Neural crest cell (in vitro differentiated cells): ENCODE measurements at regions not wholly inside any gene's neighbourhood (a gene's known extent, or its start where the extent isn't known, plus 50 kb on each side); places are given as distances from the start of the nearest gene placed in this dataset.

Experiments
- DNase-seq: peaks from one replicate; pipeline ENCODE4 v3.0.0; 2021; ENCODE audit warnings: low read depth, mixed read lengths, low spot score
- H3K27ac Mint-ChIP-seq: one replicate; pipeline ENCODE4 v1.8.0; 2021; ENCODE audit warnings: mild to moderate bottlenecking, mixed read lengths; ENCODE audit not compliant: unreplicated experiment
- H3K27me3 Mint-ChIP-seq: 2 replicates; pipeline ENCODE4 v1.8.0; 2021; ENCODE audit warnings: low read depth, mild to moderate bottlenecking, mixed read lengths
- H3K36me3 Mint-ChIP-seq: 2 replicates; pipeline ENCODE4 v1.8.0; 2021; ENCODE audit warnings: low read depth, mild to moderate bottlenecking, mixed read lengths
- H3K4me1 Mint-ChIP-seq: 2 replicates; pipeline ENCODE4 v1.8.0; 2021; ENCODE audit warnings: mixed read lengths
- H3K4me3 Mint-ChIP-seq: one replicate; pipeline ENCODE4 v1.8.0; 2021; ENCODE audit warnings: mild to moderate bottlenecking, mixed read lengths
- H3K9me3 Mint-ChIP-seq: 2 replicates; pipeline ENCODE4 v1.8.0; 2021; ENCODE audit warnings: mixed read lengths
- TF ChIP-seq, protein P1 (sequence below): fragments of 200-600 bp; sonication (generic); conservative IDR thresholded peaks from 2 replicates; pipeline ENCODE4 v1.5.0; 2021; ENCODE audit warnings: antibody characterized with exemption, mild to moderate bottlenecking

DNA sequence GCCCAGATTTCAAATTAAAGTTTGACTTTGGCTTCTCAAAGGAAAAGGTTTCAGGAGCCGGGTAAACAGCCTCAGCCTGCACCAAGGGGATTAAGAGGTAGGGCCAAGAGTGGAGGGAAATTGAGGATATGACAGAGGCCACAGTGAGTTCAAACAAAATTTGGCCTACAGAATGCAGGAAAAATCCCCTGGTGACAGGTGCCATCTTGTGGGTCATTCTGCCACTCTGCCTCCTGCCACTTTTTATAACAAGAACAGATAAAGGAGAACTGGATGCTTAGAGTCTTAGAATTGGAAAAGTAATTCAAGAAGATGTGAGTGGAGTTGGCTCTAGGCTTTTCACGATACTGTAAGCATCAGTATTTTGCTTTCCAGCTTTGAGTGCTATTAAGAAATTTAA, 253.2 kb downstream of the NR2F2 start:
- no peak for DNase-seq
- peaks cover 45% of the 10 kb centered on the region for H3K4me1 Mint-ChIP-seq
- no peak overlapping the region for H3K27ac Mint-ChIP-seq
- no peak overlapping the region for H3K4me3 Mint-ChIP-seq
- no peaks in the 10 kb centered on the region for H3K36me3 Mint-ChIP-seq
- H3K9me3 Mint-ChIP-seq, result no peaks in the 10 kb centered on the region
- peaks cover 5% of the 10 kb centered on the region for H3K27me3 Mint-ChIP-seq
- TF ChIP-seq, protein P1, sequence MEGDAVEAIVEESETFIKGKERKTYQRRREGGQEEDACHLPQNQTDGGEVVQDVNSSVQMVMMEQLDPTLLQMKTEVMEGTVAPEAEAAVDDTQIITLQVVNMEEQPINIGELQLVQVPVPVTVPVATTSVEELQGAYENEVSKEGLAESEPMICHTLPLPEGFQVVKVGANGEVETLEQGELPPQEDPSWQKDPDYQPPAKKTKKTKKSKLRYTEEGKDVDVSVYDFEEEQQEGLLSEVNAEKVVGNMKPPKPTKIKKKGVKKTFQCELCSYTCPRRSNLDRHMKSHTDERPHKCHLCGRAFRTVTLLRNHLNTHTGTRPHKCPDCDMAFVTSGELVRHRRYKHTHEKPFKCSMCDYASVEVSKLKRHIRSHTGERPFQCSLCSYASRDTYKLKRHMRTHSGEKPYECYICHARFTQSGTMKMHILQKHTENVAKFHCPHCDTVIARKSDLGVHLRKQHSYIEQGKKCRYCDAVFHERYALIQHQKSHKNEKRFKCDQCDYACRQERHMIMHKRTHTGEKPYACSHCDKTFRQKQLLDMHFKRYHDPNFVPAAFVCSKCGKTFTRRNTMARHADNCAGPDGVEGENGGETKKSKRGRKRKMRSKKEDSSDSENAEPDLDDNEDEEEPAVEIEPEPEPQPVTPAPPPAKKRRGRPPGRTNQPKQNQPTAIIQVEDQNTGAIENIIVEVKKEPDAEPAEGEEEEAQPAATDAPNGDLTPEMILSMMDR, result no peak

DNA sequence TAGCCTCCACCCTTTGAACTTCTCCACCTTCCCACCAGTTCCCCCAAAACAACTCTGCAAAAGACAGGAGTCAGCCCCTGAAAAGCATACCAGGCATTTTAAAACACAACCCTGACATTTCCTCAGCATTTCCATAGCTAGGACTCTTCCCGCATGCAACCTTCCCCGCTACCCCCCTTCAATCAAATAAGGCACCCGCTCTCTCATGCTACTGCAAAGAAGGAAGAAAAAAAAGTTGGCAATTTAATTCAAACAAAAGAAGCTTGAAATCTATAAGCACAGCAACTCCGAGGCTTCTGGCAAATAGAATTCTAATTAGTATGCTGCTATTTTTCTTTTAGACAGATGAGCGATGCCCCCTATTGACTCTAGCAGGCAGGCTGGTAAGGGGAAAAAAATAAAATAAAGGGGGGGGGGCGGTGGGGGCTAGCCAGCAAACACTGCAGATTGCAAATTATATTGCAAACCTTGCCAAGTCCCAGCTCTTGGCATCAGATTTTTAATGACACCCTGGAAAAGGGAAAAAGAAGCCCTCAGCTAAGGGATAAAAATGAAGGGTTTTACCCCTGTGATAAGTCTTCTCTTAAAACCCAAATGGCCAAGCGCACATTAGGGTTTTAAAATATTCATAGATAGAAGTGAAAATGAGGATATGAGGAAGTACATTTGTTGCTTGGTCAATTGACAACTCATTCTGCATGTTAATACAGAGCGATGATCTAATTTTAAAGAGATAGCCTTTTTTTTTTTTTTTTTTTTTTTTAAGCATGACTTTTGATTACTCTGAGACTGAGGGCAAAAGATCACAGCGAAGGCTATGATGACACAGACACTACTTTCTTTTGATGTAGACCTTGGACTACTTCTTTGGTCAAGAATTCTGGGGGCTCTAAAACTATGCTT, 255.2 kb downstream of the NR2F2 start:
- TF ChIP-seq, protein P1, result peak; percentile 32
- peak overlapping the region; percentile 21 for H3K4me3 Mint-ChIP-seq
- DNase-seq, result no peak

DNA sequence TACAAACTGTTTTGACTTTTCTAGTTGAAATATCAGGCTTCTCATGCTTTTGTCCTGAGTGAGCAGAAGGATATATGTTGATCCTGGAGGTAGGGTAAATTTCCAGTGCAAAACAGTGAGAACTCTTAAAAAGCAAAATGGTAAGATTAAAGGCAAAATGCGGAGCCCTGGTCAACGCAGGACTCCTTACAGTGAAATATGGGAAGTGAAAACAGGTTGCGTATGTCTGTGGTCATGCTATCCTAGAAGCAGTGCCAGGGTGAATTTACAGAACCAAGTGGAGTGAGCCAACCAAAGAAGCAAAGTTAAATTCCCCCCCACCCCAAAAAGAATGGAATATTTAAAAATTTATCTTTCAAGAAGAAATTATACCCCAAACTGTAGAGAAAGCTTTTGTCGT, 256.4 kb downstream of the NR2F2 start:
- TF ChIP-seq, protein P1, result no peak
- Mint-ChIP-seq H3K9me3 (no peaks in the 10 kb centered on the region), H3K27me3 (peaks cover 14% of the 10 kb centered on the region), H3K4me1 (peaks cover 39% of the 10 kb centered on the region), H3K27ac (peak overlapping the region; percentile 72), H3K4me3 (no peak overlapping the region), H3K36me3 (no peaks in the 10 kb centered on the region)
- DNase-seq, result no peak

More for the DNA sequence above, 255.2 kb downstream of the NR2F2 start:
- Mint-ChIP-seq H3K9me3 (no peaks in the 10 kb centered on the region), H3K27me3 (peaks cover 10% of the 10 kb centered on the region), H3K4me1 (peaks cover 45% of the 10 kb centered on the region), H3K36me3 (no peaks in the 10 kb centered on the region), H3K27ac (peak overlapping the region; percentile 89)

DNA sequence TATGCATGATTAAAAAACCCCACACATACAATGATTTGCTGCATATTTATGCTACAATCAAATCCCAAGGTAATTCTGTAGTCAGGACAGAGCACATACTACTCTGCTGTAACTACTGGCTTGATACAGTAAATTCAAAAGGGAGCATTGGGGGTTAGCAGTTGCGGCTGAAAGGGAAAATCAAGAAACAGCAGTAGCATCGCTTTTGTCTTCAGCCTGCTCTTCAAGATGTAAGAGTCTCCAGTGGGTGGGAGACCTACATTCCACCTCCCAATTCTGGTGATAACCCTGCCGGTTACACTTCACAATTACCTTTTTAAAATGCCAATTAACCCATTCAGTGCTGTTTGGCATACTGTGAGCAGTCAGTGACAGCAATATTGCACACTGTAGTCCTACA, 259.4 kb downstream of the NR2F2 start:
- H3K4me3 Mint-ChIP-seq, result no peak overlapping the region
- DNase-seq, result no peak
- no peaks in the 10 kb centered on the region for H3K36me3 Mint-ChIP-seq
- peaks cover 17% of the 10 kb centered on the region for H3K27me3 Mint-ChIP-seq
- H3K27ac Mint-ChIP-seq, result no peak overlapping the region
- no peaks in the 10 kb centered on the region for H3K9me3 Mint-ChIP-seq
- peaks cover 44% of the 10 kb centered on the region for H3K4me1 Mint-ChIP-seq
- TF ChIP-seq, protein P1, result no peak

DNA sequence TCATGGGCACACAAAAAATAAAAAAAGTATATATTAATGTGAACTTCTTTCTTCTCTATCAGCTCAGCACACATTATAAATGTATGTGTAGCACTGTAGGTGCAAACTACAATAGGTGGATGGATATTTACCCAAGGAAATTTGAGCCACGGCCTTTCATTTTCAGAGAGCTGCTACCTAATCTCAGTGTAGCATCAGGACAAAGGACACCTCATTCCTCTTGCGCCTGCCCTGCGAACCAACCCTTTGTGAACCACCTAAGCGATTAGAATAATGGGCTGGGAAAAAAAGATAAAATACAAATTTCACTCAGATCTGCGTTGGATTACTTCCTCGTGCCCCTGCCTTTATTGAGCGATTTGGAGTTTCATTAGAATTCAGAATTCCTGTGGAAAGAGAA, 263.2 kb downstream of the NR2F2 start:
- H3K4me3 Mint-ChIP-seq, result peak overlapping the region; percentile 11
- H3K9me3 Mint-ChIP-seq, result no peaks in the 10 kb centered on the region
- TF ChIP-seq, protein P1, result no peak
- no peaks in the 10 kb centered on the region for H3K36me3 Mint-ChIP-seq
- DNase-seq, result no peak
- H3K27ac Mint-ChIP-seq, result peak overlapping the region; percentile 23
- H3K4me1 Mint-ChIP-seq, result peaks cover 27% of the 10 kb centered on the region
- H3K27me3 Mint-ChIP-seq, result peaks cover 12% of the 10 kb centered on the region
